Prostate gland (tissue), 2 donors: ENCODE measurements at regions not wholly inside any gene's neighbourhood (a gene's known extent, or its start where the extent isn't known, plus 50 kb on each side); places are given as distances from the start of the nearest gene placed in this dataset.

Source experiments
- CTCF ChIP-seq, 4 experiments: fragments of 200-600 bp in 2 of 4; fragments of 450-650 bp in 2 of 4; sonication (generic) in 2 of 4; IDR thresholded peaks; 1 replicate in 3 of 4; 2 replicates in 1 of 4; pipeline ENCODE4 v1.5.1; 2016 to 2019; ENCODE audit warnings: antibody characterized with exemption in 4 of 4, mild to moderate bottlenecking in 2 of 4, moderate library complexity in 2 of 4
- POLR2A ChIP-seq: fragments of 450-650 bp; IDR thresholded peaks from one replicate; pipeline ENCODE4 v1.6.1; 2016; ENCODE audit warnings: antibody characterized with exemption, mild to moderate bottlenecking
- POLR2AphosphoS5 ChIP-seq: sonication (generic); formaldehyde crosslinking; IDR thresholded peaks from one replicate; pipeline ENCODE4 v1.6.1; 2017; ENCODE audit warnings: antibody characterized with exemption

- no peak for TF ChIP-seq CTCF (IDR thresholded peaks at IDR 0.05)
- TF ChIP-seq POLR2A = no peak
- no peak for TF ChIP-seq POLR2AphosphoS5
Observed at GRCh38 chr1:208381481-208381880, 137.3 kb upstream of the PLXNA2 start.
